C4-2B (cell line): ENCODE measurements at regions not wholly inside any gene's neighbourhood (a gene's known extent, or its start where the extent isn't known, plus 50 kb on each side); places are given as distances from the start of the nearest gene placed in this dataset.

Experiments used
- H3K27ac ChIP-seq: fragments of 450-650 bp; 2 replicates; pipeline ENCODE4 v1.5.1; 2017
- ZFX ChIP-seq: fragments of 450-650 bp; IDR thresholded peaks from 2 replicates; pipeline ENCODE4 v1.6.1; 2017
- TF ChIP-seq, protein P1 (sequence below): fragments of 450-650 bp; conservative IDR thresholded peaks from 2 replicates; pipeline ENCODE4 v1.5.1; 2017; ENCODE audit warnings: mild to moderate bottlenecking

DNA sequence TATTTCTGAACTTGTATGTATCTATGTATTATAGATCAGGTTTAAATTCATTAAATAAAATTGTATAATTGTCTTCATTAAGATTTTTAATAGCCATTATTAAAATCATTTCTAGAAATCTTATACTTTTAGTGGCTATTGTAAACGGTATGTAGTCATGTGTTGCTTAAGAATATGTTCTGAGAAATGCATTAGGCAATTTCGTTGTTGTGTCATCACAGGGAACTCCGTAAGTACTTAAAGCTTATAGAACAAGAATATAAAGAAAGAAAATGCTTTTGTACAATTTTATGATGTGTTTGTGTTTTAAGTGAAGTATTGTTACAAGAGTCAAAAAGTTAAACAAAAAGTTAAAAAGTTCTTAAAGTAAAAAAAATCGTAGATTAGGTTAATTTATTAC is 765.8 kb downstream of the METTL4 start:
- TF ChIP-seq, protein P1, sequence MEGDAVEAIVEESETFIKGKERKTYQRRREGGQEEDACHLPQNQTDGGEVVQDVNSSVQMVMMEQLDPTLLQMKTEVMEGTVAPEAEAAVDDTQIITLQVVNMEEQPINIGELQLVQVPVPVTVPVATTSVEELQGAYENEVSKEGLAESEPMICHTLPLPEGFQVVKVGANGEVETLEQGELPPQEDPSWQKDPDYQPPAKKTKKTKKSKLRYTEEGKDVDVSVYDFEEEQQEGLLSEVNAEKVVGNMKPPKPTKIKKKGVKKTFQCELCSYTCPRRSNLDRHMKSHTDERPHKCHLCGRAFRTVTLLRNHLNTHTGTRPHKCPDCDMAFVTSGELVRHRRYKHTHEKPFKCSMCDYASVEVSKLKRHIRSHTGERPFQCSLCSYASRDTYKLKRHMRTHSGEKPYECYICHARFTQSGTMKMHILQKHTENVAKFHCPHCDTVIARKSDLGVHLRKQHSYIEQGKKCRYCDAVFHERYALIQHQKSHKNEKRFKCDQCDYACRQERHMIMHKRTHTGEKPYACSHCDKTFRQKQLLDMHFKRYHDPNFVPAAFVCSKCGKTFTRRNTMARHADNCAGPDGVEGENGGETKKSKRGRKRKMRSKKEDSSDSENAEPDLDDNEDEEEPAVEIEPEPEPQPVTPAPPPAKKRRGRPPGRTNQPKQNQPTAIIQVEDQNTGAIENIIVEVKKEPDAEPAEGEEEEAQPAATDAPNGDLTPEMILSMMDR = no peak
- TF ChIP-seq ZFX = no peak

DNA sequence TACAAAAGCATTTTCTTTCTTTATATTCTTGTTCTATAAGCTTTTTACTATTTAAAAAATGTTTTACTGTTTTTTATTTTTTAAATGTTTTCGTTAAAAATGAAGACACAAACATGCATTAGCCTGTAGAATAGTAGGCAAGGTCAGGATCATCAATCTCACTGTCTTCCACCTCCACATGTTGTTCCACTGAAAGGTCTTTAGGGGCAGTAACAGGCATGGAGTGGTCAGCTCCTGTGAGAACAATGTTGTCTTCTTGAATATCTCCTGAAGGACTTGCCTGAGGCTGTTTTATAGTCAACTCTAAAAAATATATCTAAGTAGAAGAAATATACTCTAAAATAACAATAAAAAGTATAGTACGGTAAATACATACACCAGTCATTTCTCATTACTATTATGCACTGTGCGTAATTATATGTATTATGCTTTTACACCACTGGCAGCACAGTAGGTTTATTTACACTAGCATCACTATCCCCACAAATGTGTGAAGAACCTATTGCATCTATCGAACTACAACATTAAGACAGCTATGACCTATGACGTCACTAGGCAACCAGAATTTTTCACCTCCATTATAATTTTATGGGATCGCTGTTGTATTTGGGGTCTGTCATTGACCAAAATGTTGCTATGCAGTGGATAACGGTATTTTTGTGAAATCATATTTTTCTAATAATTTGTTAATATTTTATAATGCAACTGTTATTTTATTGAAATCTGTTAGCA is 764.3 kb downstream of the METTL4 start:
- TF ChIP-seq, protein P1 = peak; percentile 17; the same call in 1 of the 2 replicates
- TF ChIP-seq ZFX = no peak
- no peak overlapping the region for H3K27ac ChIP-seq

More for the DNA sequence above, 765.8 kb downstream of the METTL4 start:
- no peak overlapping the region for H3K27ac ChIP-seq

GRCh38 chr18:1811282-1811681 is 760.0 kb downstream of the METTL4 start:
- no peak for TF ChIP-seq ZFX
- TF ChIP-seq, protein P1 = no peak
- no peak overlapping the region for H3K27ac ChIP-seq

- no peak for TF ChIP-seq ZFX
- TF ChIP-seq, protein P1 = no peak
- no peak overlapping the region for H3K27ac ChIP-seq
These were observed 746.0 kb downstream of the METTL4 start for GRCh38 chr18:1825296-1825695.

DNA sequence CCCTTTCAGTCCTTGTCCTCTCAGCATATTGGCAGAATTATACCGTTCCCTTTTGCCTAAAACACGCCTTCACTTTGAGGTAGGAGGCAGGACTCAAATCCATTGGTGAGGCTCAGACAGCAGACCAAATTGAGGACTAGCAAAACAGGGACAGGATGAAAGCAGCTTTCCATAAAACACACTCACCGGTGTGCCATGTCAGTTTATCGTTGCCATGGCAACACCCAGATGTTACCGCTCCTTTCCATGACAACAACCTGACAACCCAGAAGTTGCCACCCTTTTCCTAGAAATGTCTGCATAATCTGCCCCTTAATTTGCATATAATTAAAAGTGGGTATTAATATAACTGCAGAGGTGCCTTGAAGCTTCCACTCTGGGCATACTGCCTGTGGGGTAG is 730.4 kb downstream of the METTL4 start:
- TF ChIP-seq ZFX = no peak
- TF ChIP-seq, protein P1 = no peak

DNA sequence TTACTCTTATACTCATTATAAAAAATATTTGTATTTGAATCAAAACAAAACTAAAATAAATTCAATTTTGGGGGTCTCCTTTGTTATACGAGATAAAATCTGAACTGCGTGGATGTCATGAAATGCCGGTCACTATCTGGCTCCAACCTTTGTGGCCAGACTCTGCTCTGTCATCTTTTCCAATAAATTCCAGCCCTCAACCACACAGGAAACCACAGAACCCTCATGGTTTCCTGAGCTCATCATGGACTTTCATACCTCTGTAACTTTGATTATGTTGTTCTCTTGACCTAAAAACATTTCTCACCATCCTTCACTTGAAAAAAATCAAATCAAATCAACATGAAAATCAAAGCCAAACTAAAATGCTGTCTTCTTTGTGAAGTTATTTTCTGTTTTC is 724.7 kb downstream of the METTL4 start:
- TF ChIP-seq ZFX = no peak
- TF ChIP-seq, protein P1 = no peak
- H3K27ac ChIP-seq = no peak overlapping the region

More for the DNA sequence above, 730.4 kb downstream of the METTL4 start:
- H3K27ac ChIP-seq = no peak overlapping the region

DNA sequence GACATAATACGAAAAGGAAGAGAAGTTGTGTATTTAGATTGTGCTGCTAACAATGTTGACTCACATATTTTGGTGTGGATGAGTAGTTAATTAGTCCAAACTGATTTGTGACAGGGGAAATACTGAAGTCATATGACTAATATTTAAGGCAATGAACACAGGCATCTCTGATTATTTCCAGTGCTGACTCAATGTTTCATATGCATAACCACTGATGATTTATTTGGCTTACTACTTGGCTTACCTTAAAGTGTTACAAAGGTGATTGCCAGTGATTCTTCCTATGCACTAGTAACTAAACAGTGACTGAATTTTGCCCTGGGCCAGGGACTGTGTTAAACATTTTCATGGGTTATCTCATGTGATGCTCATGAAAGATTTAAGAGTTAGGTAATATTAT is 722.6 kb downstream of the METTL4 start:
- H3K27ac ChIP-seq = no peak overlapping the region
- no peak for TF ChIP-seq ZFX
- TF ChIP-seq, protein P1 = no peak
